ENCODE measurements at regions not wholly inside any gene's neighbourhood (a gene's known extent, or its start where the extent isn't known, plus 50 kb on each side); places are given as distances from the start of the nearest gene placed in this dataset.

- no peak overlapping the region for H2AFZ ChIP-seq (ENCODE audit: low read depth, low read length, severe bottlenecking)
- H3K9me3 ChIP-seq (ENCODE audit: insufficient read depth, low read length): no peaks in the 10 kb centered on the region
- H3K79me2 ChIP-seq (ENCODE audit: insufficient read depth, low read length): no peaks in the 10 kb centered on the region
- H3K9me2 ChIP-seq (replicated peaks; ENCODE audit: insufficient read depth, low read length): no peaks in the 10 kb centered on the region
- no peaks in the 10 kb centered on the region for H3K27me3 ChIP-seq (ENCODE audit: low read length)
- no peak overlapping the region for H3K9ac ChIP-seq (ENCODE audit: low read length)
- no peaks in the 10 kb centered on the region for H3F3A ChIP-seq (ENCODE audit: insufficient read depth)
- H3K36me3 ChIP-seq (ENCODE audit: low read length): no peaks in the 10 kb centered on the region
- H3K4me2 ChIP-seq (ENCODE audit: low read depth, low read length, poor library complexity, severe bottlenecking): no peak overlapping the region
- no peak for TF ChIP-seq EZH2phosphoT487 (conservative IDR thresholded peaks at IDR 0.05; ENCODE audit: low read length)
- TF ChIP-seq, protein P1, sequence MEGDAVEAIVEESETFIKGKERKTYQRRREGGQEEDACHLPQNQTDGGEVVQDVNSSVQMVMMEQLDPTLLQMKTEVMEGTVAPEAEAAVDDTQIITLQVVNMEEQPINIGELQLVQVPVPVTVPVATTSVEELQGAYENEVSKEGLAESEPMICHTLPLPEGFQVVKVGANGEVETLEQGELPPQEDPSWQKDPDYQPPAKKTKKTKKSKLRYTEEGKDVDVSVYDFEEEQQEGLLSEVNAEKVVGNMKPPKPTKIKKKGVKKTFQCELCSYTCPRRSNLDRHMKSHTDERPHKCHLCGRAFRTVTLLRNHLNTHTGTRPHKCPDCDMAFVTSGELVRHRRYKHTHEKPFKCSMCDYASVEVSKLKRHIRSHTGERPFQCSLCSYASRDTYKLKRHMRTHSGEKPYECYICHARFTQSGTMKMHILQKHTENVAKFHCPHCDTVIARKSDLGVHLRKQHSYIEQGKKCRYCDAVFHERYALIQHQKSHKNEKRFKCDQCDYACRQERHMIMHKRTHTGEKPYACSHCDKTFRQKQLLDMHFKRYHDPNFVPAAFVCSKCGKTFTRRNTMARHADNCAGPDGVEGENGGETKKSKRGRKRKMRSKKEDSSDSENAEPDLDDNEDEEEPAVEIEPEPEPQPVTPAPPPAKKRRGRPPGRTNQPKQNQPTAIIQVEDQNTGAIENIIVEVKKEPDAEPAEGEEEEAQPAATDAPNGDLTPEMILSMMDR (IDR thresholded peaks at IDR 0.05; ENCODE audit: insufficient read depth, low read length, poor library complexity, severe bottlenecking): no peak
- H4K20me1 ChIP-seq (ENCODE audit: low read depth, low read length): no peaks in the 10 kb centered on the region
- no peak overlapping the region for H3K27ac ChIP-seq (ENCODE audit: low read depth, low read length)
- H3K4me3 ChIP-seq (ENCODE audit: insufficient read depth, low read length, poor library complexity, severe bottlenecking): no peak overlapping the region
Measured at GRCh38 chr5:164296603-164297080, 791.2 kb downstream of the MAT2B start.

GRCh38 chr5:164298165-164298564, 792.7 kb downstream of the MAT2B start:
- H3F3A ChIP-seq (ENCODE audit: insufficient read depth): no peaks in the 10 kb centered on the region
- no peaks in the 10 kb centered on the region for H3K27me3 ChIP-seq (ENCODE audit: low read length)
- no peak overlapping the region for H3K4me2 ChIP-seq (ENCODE audit: low read depth, low read length, poor library complexity, severe bottlenecking)
- H4K20me1 ChIP-seq (ENCODE audit: low read depth, low read length): no peaks in the 10 kb centered on the region
- no peak overlapping the region for H2AFZ ChIP-seq (ENCODE audit: low read depth, low read length, severe bottlenecking)
- no peaks in the 10 kb centered on the region for H3K9me3 ChIP-seq (ENCODE audit: insufficient read depth, low read length)
- no peaks in the 10 kb centered on the region for H3K9me2 ChIP-seq (replicated peaks; ENCODE audit: insufficient read depth, low read length)
- H3K9ac ChIP-seq (ENCODE audit: low read length): no peak overlapping the region
- TF ChIP-seq, protein P1 (IDR thresholded peaks at IDR 0.05; ENCODE audit: insufficient read depth, low read length, poor library complexity, severe bottlenecking): no peak
- TF ChIP-seq EZH2phosphoT487 (conservative IDR thresholded peaks at IDR 0.05; ENCODE audit: low read length): no peak
- H3K4me3 ChIP-seq (ENCODE audit: insufficient read depth, low read length, poor library complexity, severe bottlenecking): no peak overlapping the region
- no peaks in the 10 kb centered on the region for H3K79me2 ChIP-seq (ENCODE audit: insufficient read depth, low read length)
- no peaks in the 10 kb centered on the region for H3K36me3 ChIP-seq (ENCODE audit: low read length)
- no peak overlapping the region for H3K27ac ChIP-seq (ENCODE audit: low read depth, low read length)

- Histone ChIP-seq H3K4me2 (ENCODE audit: low read depth, low read length, poor library complexity, severe bottlenecking) (no peak overlapping the region), H3F3A (ENCODE audit: insufficient read depth) (no peaks in the 10 kb centered on the region), H4K20me1 (ENCODE audit: low read depth, low read length) (no peaks in the 10 kb centered on the region), H3K79me2 (ENCODE audit: insufficient read depth, low read length) (no peaks in the 10 kb centered on the region), H2AFZ (ENCODE audit: low read depth, low read length, severe bottlenecking) (no peak overlapping the region), H3K9me3 (ENCODE audit: insufficient read depth, low read length) (no peaks in the 10 kb centered on the region), H3K36me3 (ENCODE audit: low read length) (no peaks in the 10 kb centered on the region), H3K9ac (ENCODE audit: low read length) (no peak overlapping the region), H3K4me3 (ENCODE audit: insufficient read depth, low read length, poor library complexity, severe bottlenecking) (no peak overlapping the region), H3K9me2 (replicated peaks; ENCODE audit: insufficient read depth, low read length) (no peaks in the 10 kb centered on the region), H3K27me3 (ENCODE audit: low read length) (no peaks in the 10 kb centered on the region), H3K27ac (ENCODE audit: low read depth, low read length) (no peak overlapping the region)
- TF ChIP-seq EZH2phosphoT487 (conservative IDR thresholded peaks at IDR 0.05; ENCODE audit: low read length): no peak
- TF ChIP-seq, protein P1 (IDR thresholded peaks at IDR 0.05; ENCODE audit: insufficient read depth, low read length, poor library complexity, severe bottlenecking): no peak
Measured at GRCh38 chr5:164300295-164300694, 794.9 kb downstream of the MAT2B start.

All from SU-DHL-6 (cell line).